A673 (cell line): ENCODE measurements at regions not wholly inside any gene's neighbourhood (a gene's known extent, or its start where the extent isn't known, plus 50 kb on each side); places are given as distances from the start of the nearest gene placed in this dataset.

Experiments
- CTCF ChIP-seq: fragments of 300-800, 200-600 bp; sonication (generic); conservative IDR thresholded peaks from 2 replicates; pipeline ENCODE4 v1.5.1; 2017; ENCODE audit warnings: low read depth, mild to moderate bottlenecking, antibody characterized with exemption, low read length, moderate library complexity, mixed read lengths
- EZH2 ChIP-seq: fragments of 200-600 bp; sonication (generic); IDR thresholded peaks from 2 replicates; pipeline ENCODE4 v1.6.1; 2017; ENCODE audit warnings: borderline replicate concordance, low read depth, mild to moderate bottlenecking, mixed read lengths, antibody characterized with exemption, low read length; ENCODE audit not compliant: poor library complexity, severe bottlenecking

GRCh38 chr15:37865687-37866086, 68.8 kb upstream of the TMCO5A start:
- TF ChIP-seq CTCF (no peak), EZH2 (no peak)
